ENCODE measurements at regions not wholly inside any gene's neighbourhood (a gene's known extent, or its start where the extent isn't known, plus 50 kb on each side); places are given as distances from the start of the nearest gene placed in this dataset.

DNA sequence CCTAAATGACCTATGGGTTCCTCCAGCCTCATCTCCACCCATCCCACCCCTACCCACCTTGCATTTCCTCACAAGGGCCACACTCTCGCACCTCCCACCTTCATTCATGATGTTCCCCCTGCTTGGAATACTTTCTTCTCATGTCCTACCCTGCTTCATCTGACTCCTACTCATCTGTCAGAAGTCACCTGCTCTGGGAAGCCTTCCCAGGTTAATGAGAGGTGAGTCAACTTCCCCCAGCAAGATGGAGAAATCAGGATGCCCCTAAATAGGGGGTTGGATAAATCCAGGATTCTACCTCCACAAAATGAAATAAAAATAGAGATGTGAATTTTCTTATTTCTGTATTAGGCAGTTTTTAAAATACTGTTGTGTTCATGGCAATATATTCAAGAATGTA, 51.0 kb upstream of the WSB1 start:
- TF ChIP-seq, protein P1, sequence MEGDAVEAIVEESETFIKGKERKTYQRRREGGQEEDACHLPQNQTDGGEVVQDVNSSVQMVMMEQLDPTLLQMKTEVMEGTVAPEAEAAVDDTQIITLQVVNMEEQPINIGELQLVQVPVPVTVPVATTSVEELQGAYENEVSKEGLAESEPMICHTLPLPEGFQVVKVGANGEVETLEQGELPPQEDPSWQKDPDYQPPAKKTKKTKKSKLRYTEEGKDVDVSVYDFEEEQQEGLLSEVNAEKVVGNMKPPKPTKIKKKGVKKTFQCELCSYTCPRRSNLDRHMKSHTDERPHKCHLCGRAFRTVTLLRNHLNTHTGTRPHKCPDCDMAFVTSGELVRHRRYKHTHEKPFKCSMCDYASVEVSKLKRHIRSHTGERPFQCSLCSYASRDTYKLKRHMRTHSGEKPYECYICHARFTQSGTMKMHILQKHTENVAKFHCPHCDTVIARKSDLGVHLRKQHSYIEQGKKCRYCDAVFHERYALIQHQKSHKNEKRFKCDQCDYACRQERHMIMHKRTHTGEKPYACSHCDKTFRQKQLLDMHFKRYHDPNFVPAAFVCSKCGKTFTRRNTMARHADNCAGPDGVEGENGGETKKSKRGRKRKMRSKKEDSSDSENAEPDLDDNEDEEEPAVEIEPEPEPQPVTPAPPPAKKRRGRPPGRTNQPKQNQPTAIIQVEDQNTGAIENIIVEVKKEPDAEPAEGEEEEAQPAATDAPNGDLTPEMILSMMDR (conservative IDR thresholded peaks at IDR 0.05; ENCODE audit: low read length): no peak
- TF ChIP-seq EZH2phosphoT487 (IDR thresholded peaks at IDR 0.05; ENCODE audit: borderline replicate concordance, low read depth, low read length): no peak

Measured in OCI-LY7 (cell line).